IMR-90 (cell line): ENCODE measurements at regions not wholly inside any gene's neighbourhood (a gene's known extent, or its start where the extent isn't known, plus 50 kb on each side); places are given as distances from the start of the nearest gene placed in this dataset.

Experiments
- ATAC-seq: fragments of 200-7000 bp; cut with Tn5 transposase; 2 replicates; pipeline ENCODE4 v1.9.1; 2020; ENCODE audit warnings: low read depth, mild to moderate bottlenecking, moderate library complexity
- BruUV-seq: library from RNA; stranded (reverse); fragments of 400-500 nt; replicated peaks from 2 replicates; lab custom pipeline; 2021; lab: Mats Ljungman, UMichigan
- CTCF ChIA-PET: fragments of 300-600 bp; formaldehyde crosslinking; extraction: SDS; loops from one replicate; lab custom pipeline; 2021; ENCODE audit warnings: antibody characterized with exemption; lab: Yijun Ruan, JAX
- POLR2A ChIA-PET: fragments of 300-600 bp; sonication (Branson Sonifier 250); formaldehyde crosslinking; loops from one replicate; lab custom pipeline; 2022; ENCODE audit warnings: antibody characterized with exemption; ENCODE audit not compliant: unreplicated experiment; lab: Charles Lee
- DNase-seq: peaks from one replicate; pipeline ENCODE4 v3.0.0; 2013
- H2AFZ ChIP-seq: replicated peaks from 2 replicates; pipeline ENCODE3; 2013; ENCODE audit warnings: low read length, mild to moderate bottlenecking; ENCODE audit not compliant: poor library complexity
- H2AK5ac ChIP-seq: 2 replicates; pipeline ENCODE4 v1.6.1; 2013; ENCODE audit warnings: low read depth, low read length, inconsistent platforms
- H2AK9ac ChIP-seq: replicated peaks from 2 replicates; pipeline ENCODE3; 2013; ENCODE audit warnings: mild to moderate bottlenecking, low read depth, low read length, moderate library complexity; ENCODE audit not compliant: poor library complexity
- H2BK120ac ChIP-seq: 2 replicates; pipeline ENCODE4 v1.6.1; 2013; ENCODE audit warnings: low read depth, low read length, inconsistent platforms
- H2BK15ac ChIP-seq: 3 replicates; pipeline ENCODE4 v1.6.1; 2013; ENCODE audit warnings: low read depth, low read length, inconsistent platforms
- H2BK20ac ChIP-seq: 2 replicates; pipeline ENCODE4 v1.6.1; 2013; ENCODE audit warnings: low read depth, mild to moderate bottlenecking, inconsistent platforms, low read length, moderate library complexity
- H2BK5ac ChIP-seq: 2 replicates; pipeline ENCODE4 v1.6.1; 2013; ENCODE audit warnings: mild to moderate bottlenecking, low read depth, low read length, inconsistent platforms; ENCODE audit not compliant: poor library complexity, severe bottlenecking
- H3K14ac ChIP-seq: replicated peaks from 2 replicates; pipeline ENCODE4 v1.6.1; 2013; ENCODE audit warnings: low read depth, low read length, inconsistent platforms
- H3K18ac ChIP-seq: 2 replicates; pipeline ENCODE4 v1.6.1; 2013; ENCODE audit warnings: low read depth, low read length, control low read depth
- H3K23ac ChIP-seq: 2 replicates; pipeline ENCODE4 v1.6.1; 2013; ENCODE audit warnings: low read depth, low read length, inconsistent platforms
- H3K27ac ChIP-seq: 2 replicates; pipeline ENCODE4 v1.5.1; 2013; ENCODE audit warnings: mild to moderate bottlenecking, control low read depth, low read length; ENCODE audit not compliant: insufficient read depth
- H3K27me3 ChIP-seq: 2 replicates; pipeline ENCODE4 v1.6.1; 2013; ENCODE audit warnings: low read length; ENCODE audit not compliant: control insufficient read depth, insufficient read depth
- H3K36me3 ChIP-seq: 2 replicates; pipeline ENCODE4 v1.6.1; 2013; ENCODE audit warnings: low read length, mixed read lengths; ENCODE audit not compliant: control insufficient read depth, insufficient read depth
- H3K4ac ChIP-seq: 2 replicates; pipeline ENCODE4 v1.6.1; 2013; ENCODE audit warnings: low read depth, low read length, inconsistent platforms
- H3K4me1 ChIP-seq: 2 replicates; pipeline ENCODE4 v1.6.1; 2013; ENCODE audit warnings: low read length, mixed read lengths; ENCODE audit not compliant: control insufficient read depth, insufficient read depth
- H3K4me2 ChIP-seq: 2 replicates; pipeline ENCODE4 v1.6.1; 2013; ENCODE audit warnings: low read depth, mild to moderate bottlenecking, control low read depth, low read length, moderate library complexity
- H3K4me3 ChIP-seq: 2 replicates; pipeline ENCODE4 v1.5.1; 2013; ENCODE audit warnings: low read depth, mild to moderate bottlenecking, control low read depth, low read length, moderate library complexity; ENCODE audit not compliant: insufficient read depth
- H3K56ac ChIP-seq: 2 replicates; pipeline ENCODE4 v1.6.1; 2013; ENCODE audit warnings: low read length, inconsistent platforms; ENCODE audit not compliant: insufficient read depth; ENCODE audit errors: extremely low read depth
- H3K79me1 ChIP-seq, 2 experiments: 2 replicates each; pipeline ENCODE4 v1.6.1; 2013; ENCODE audit warnings: low read length in 2 of 2, inconsistent platforms in 1 of 2, low read depth in 1 of 2
- H3K9ac ChIP-seq: 2 replicates; pipeline ENCODE4 v1.6.1; 2013; ENCODE audit warnings: low read depth, low read length, control low read depth
- H3K9me1 ChIP-seq: 2 replicates; pipeline ENCODE4 v1.6.1; 2013; ENCODE audit warnings: low read length, inconsistent platforms; ENCODE audit not compliant: insufficient read depth
- H3K9me3 ChIP-seq: 2 replicates; pipeline ENCODE4 v1.6.1; 2013; ENCODE audit warnings: low read length; ENCODE audit not compliant: control insufficient read depth, insufficient read depth
- H4K20me1 ChIP-seq: 2 replicates; pipeline ENCODE4 v1.6.1; 2013; ENCODE audit warnings: low read length, inconsistent platforms; ENCODE audit not compliant: insufficient read depth
- H4K5ac ChIP-seq: 2 replicates; pipeline ENCODE4 v1.6.1; 2013; ENCODE audit warnings: mild to moderate bottlenecking, low read depth, low read length, control low read depth
- H4K8ac ChIP-seq, 2 experiments: 2 replicates each; pipeline ENCODE4 v1.6.1; 2013; ENCODE audit warnings: low read depth in 2 of 2, low read length in 2 of 2, control low read depth in 1 of 2, inconsistent platforms in 1 of 2
- H4K91ac ChIP-seq: 2 replicates; pipeline ENCODE4 v1.6.1; 2013; ENCODE audit warnings: low read depth, low read length, inconsistent platforms; ENCODE audit not compliant: insufficient read depth
- CEBPB ChIP-seq: IDR thresholded peaks from 2 replicates; pipeline ENCODE4 v1.6.1; 2012; ENCODE audit warnings: low read depth, low read length, improper control_type of control experiment
- CHD1 ChIP-seq: IDR thresholded peaks from 2 replicates; pipeline ENCODE4 v1.6.1; 2012; ENCODE audit warnings: low read depth, low read length, improper control_type of control experiment
- CTCF ChIP-seq: conservative IDR thresholded peaks from 2 replicates; pipeline ENCODE4 v1.5.1; 2012; ENCODE audit warnings: mild to moderate bottlenecking, low read depth, low read length, improper control_type of control experiment
- ELK1 ChIP-seq: fragments of 150-350 bp; IDR thresholded peaks from 2 replicates; pipeline ENCODE4 v1.6.1; 2016; ENCODE audit warnings: low read depth, mild to moderate bottlenecking, low read length, moderate library complexity, borderline replicate concordance
- FOS ChIP-seq: fragments of 150-350 bp; IDR thresholded peaks from 2 replicates; pipeline ENCODE4 v1.6.1; 2016; ENCODE audit warnings: low read depth, low read length
- MAFK ChIP-seq: IDR thresholded peaks from 2 replicates; pipeline ENCODE4 v1.6.1; 2012; ENCODE audit warnings: low read depth, low read length, improper control_type of control experiment
- MXI1 ChIP-seq: IDR thresholded peaks from 2 replicates; pipeline ENCODE4 v1.6.1; 2012; ENCODE audit warnings: low read depth, mild to moderate bottlenecking, low read length, moderate library complexity, borderline replicate concordance
- NFE2L2 ChIP-seq: fragments of 150-350 bp; IDR thresholded peaks from 2 replicates; pipeline ENCODE4 v1.6.1; 2016; ENCODE audit warnings: low read depth, mild to moderate bottlenecking, low read length
- POLR2A ChIP-seq: IDR thresholded peaks from 2 replicates; pipeline ENCODE4 v1.6.1; 2012; ENCODE audit warnings: mild to moderate bottlenecking, low read depth, low read length
- RCOR1 ChIP-seq: IDR thresholded peaks from 2 replicates; pipeline ENCODE4 v1.6.1; 2012; ENCODE audit warnings: mild to moderate bottlenecking, low read length, improper control_type of control experiment; ENCODE audit not compliant: insufficient replicate concordance
- RFX5 ChIP-seq: IDR thresholded peaks from 2 replicates; pipeline ENCODE4 v1.8.0; 2012; ENCODE audit warnings: low read depth, mild to moderate bottlenecking, low read length, moderate library complexity
- WGBS, 2 experiments: methylation state at CpG; one replicate each; pipeline versions ENCODE4 v1.1.5 to v1.1.7; 2013; ENCODE audit warnings: missing lambda C conversion rate in 2 of 2; ENCODE audit not compliant: insufficient read length in 1 of 2; ENCODE audit errors: extremely low coverage in 2 of 2; 5-methylcytosine and 5-hydroxymethylcytosine counted together
- dilution Hi-C: fragments of 300-500 bp; cut with HindIII; formaldehyde crosslinking; loops from one replicate; pipeline ENCODE4 v1.14.3; 2018; ENCODE audit warnings: low sequenced_read_pairs; ENCODE audit not compliant: unreplicated experiment
- in situ Hi-C: fragments of 300-500 bp; cut with MboI; formaldehyde crosslinking; loops from 3 replicates; pipeline ENCODE4 v1.14.3; 2019; ENCODE audit warnings: low sequenced_read_pairs, inconsistent platforms, mixed read lengths
- intact Hi-C: fragments of 100-400 bp; cut with micrococcal nuclease; formaldehyde crosslinking; loops from 2 replicates; pipeline ENCODE4 v1.10.0; 2022

- H3K4me1 ChIP-seq: no peaks in the 10 kb centered on the region
- no peak overlapping the region for H2BK120ac ChIP-seq
- no peak overlapping the region for H3K9ac ChIP-seq
- no peak overlapping the region for H4K91ac ChIP-seq
- no peak overlapping the region for H2AFZ ChIP-seq
- no peak overlapping the region for H4K5ac ChIP-seq
- no peak overlapping the region for H2AK9ac ChIP-seq
- intact Hi-C loops: no loop called here
- H3K23ac ChIP-seq: no peak overlapping the region
- in situ Hi-C loops: no loop called here
- no peak overlapping the region for H3K27ac ChIP-seq
- WGBS, 2 experiments: 80% methylated on average over 4 of the region's 7 CpGs; no CpG with 5 or more reads in 1 of the 2 experiments
- H2AK5ac ChIP-seq: no peak overlapping the region
- H3K27me3 ChIP-seq: no peaks in the 10 kb centered on the region
- ChIA-PET CTCF (no interaction called here), POLR2A (no interaction called here)
- no peaks in the 10 kb centered on the region for H3K79me1 ChIP-seq
- no peak overlapping the region for H3K4me3 ChIP-seq
- dilution Hi-C loops: no loop called here
- H2BK15ac ChIP-seq: no peak overlapping the region
- no peak overlapping the region for H2BK20ac ChIP-seq
- H4K8ac ChIP-seq: no peak overlapping the region
- H3K4me2 ChIP-seq: no peak overlapping the region
- no peak overlapping the region for H3K4ac ChIP-seq
- H4K20me1 ChIP-seq: no peaks in the 10 kb centered on the region
- DNase-seq (no peak), ATAC-seq (no peak)
- no peak overlapping the region for H3K56ac ChIP-seq
- H2BK5ac ChIP-seq: no peak overlapping the region
- no TSS peak for BruUV-seq
- H3K9me1 ChIP-seq: no peaks in the 10 kb centered on the region
- H3K36me3 ChIP-seq: no peaks in the 10 kb centered on the region
- H3K14ac ChIP-seq: no peak overlapping the region
- H3K18ac ChIP-seq: no peak overlapping the region
- H3K9me3 ChIP-seq: peaks cover 56% of the 10 kb centered on the region
- TF ChIP-seq ELK1 (no peak), RCOR1 (no peak), POLR2A (no peak), RFX5 (no peak), MXI1 (no peak), CHD1 (no peak), MAFK (no peak), NFE2L2 (no peak), CEBPB (no peak), CTCF (no peak), FOS (no peak)
Observed at GRCh38 chr10:131656009-131656408, 244.8 kb upstream of the PPP2R2D start.
